IPS-15b (cell line): ENCODE measurements at regions not wholly inside any gene's neighbourhood (a gene's known extent, or its start where the extent isn't known, plus 50 kb on each side); places are given as distances from the start of the nearest gene placed in this dataset.
"Not testable (repeated sequence)": the region's sequence is repeated elsewhere in the genome, so short reads cannot be mapped to it uniquely, and the experiment has no call there.

Experiments used
- H3K27me3 ChIP-seq: one replicate; pipeline ENCODE4 v1.6.1; 2013; ENCODE audit warnings: low read length; ENCODE audit not compliant: control insufficient read depth, insufficient read depth
- H3K36me3 ChIP-seq: one replicate; pipeline ENCODE4 v1.6.1; 2013; ENCODE audit warnings: low read length; ENCODE audit not compliant: control insufficient read depth, insufficient read depth
- H3K4me1 ChIP-seq: one replicate; pipeline ENCODE4 v1.6.1; 2013; ENCODE audit warnings: mild to moderate bottlenecking, low read length; ENCODE audit not compliant: control insufficient read depth, insufficient read depth
- H3K4me3 ChIP-seq: one replicate; pipeline ENCODE4 v1.5.1; 2013; ENCODE audit warnings: low read depth, low read length
- H3K9ac ChIP-seq: one replicate; pipeline ENCODE4 v1.6.1; 2013; ENCODE audit warnings: low read depth, mild to moderate bottlenecking, low read length
- H3K9me3 ChIP-seq: one replicate; pipeline ENCODE4 v1.6.1; 2013; ENCODE audit warnings: mild to moderate bottlenecking, low read length; ENCODE audit not compliant: control insufficient read depth, insufficient read depth

GRCh38 chr14:70269582-70269981 lies 80.8 kb upstream of the SLC8A3 start:
- H3K9ac ChIP-seq = no peak overlapping the region
- no peaks in the 10 kb centered on the region for H3K9me3 ChIP-seq
- no peaks in the 10 kb centered on the region for H3K27me3 ChIP-seq
- no peaks in the 10 kb centered on the region for H3K36me3 ChIP-seq
- no peaks in the 10 kb centered on the region for H3K4me1 ChIP-seq
- no peak overlapping the region for H3K4me3 ChIP-seq

GRCh38 chr14:70268760-70269159 lies 80.0 kb upstream of the SLC8A3 start:
- no peaks in the 10 kb centered on the region for H3K27me3 ChIP-seq
- no peaks in the 10 kb centered on the region for H3K4me1 ChIP-seq
- H3K9ac ChIP-seq = no peak overlapping the region
- no peaks in the 10 kb centered on the region for H3K9me3 ChIP-seq
- H3K4me3 ChIP-seq = no peak overlapping the region
- H3K36me3 ChIP-seq = no peaks in the 10 kb centered on the region

GRCh38 chr14:70266157-70266556 lies 77.4 kb upstream of the SLC8A3 start:
- Histone ChIP-seq H3K4me1 (no peaks in the 10 kb centered on the region), H3K4me3 (no peak overlapping the region), H3K9me3 (no peaks in the 10 kb centered on the region), H3K9ac (no peak overlapping the region), H3K36me3 (no peaks in the 10 kb centered on the region), H3K27me3 (no peaks in the 10 kb centered on the region)

GRCh38 chr14:70265422-70265821 lies 76.7 kb upstream of the SLC8A3 start:
- H3K27me3 ChIP-seq = no peaks in the 10 kb centered on the region
- no peaks in the 10 kb centered on the region for H3K9me3 ChIP-seq
- no peak overlapping the region for H3K9ac ChIP-seq
- H3K4me1 ChIP-seq = no peaks in the 10 kb centered on the region
- no peak overlapping the region for H3K4me3 ChIP-seq
- H3K36me3 ChIP-seq = no peaks in the 10 kb centered on the region

- Histone ChIP-seq H3K9me3 (no peaks in the 10 kb centered on the region), H3K4me1 (peaks cover 5% of the 10 kb centered on the region), H3K27me3 (no peaks in the 10 kb centered on the region), H3K4me3 (no peak overlapping the region), H3K9ac (no peak overlapping the region), H3K36me3 (no peaks in the 10 kb centered on the region)
Observed at GRCh38 chr14:70259420-70259819, 70.7 kb upstream of the SLC8A3 start.

- no peaks in the 10 kb centered on the region for H3K9me3 ChIP-seq
- H3K27me3 ChIP-seq = no peaks in the 10 kb centered on the region
- no peaks in the 10 kb centered on the region for H3K36me3 ChIP-seq
- no peak overlapping the region for H3K9ac ChIP-seq
- no peak overlapping the region for H3K4me3 ChIP-seq
- peaks cover 5% of the 10 kb centered on the region for H3K4me1 ChIP-seq
Observed at GRCh38 chr14:70257526-70257925, 68.8 kb upstream of the SLC8A3 start.

- H3K9ac ChIP-seq = no peak overlapping the region
- no peaks in the 10 kb centered on the region for H3K36me3 ChIP-seq
- no peaks in the 10 kb centered on the region for H3K27me3 ChIP-seq
- peak overlapping the region; percentile 9 for H3K4me3 ChIP-seq
- H3K4me1 ChIP-seq = peaks cover 5% of the 10 kb centered on the region
- H3K9me3 ChIP-seq = no peaks in the 10 kb centered on the region
Observed at GRCh38 chr14:70256601-70257000, 67.8 kb upstream of the SLC8A3 start.

GRCh38 chr14:70255071-70256057 lies 66.6 kb upstream of the SLC8A3 start:
- not testable (repeated sequence) for H3K36me3 ChIP-seq, H3K9ac ChIP-seq, H3K27me3 ChIP-seq, H3K4me1 ChIP-seq, H3K9me3 ChIP-seq
- peak overlapping the region; percentile 45 for H3K4me3 ChIP-seq

- no peaks in the 10 kb centered on the region for H3K27me3 ChIP-seq
- no peaks in the 10 kb centered on the region for H3K36me3 ChIP-seq
- H3K9me3 ChIP-seq = no peaks in the 10 kb centered on the region
- peak overlapping the region; percentile 43 for H3K4me3 ChIP-seq
- H3K4me1 ChIP-seq = peaks cover 10% of the 10 kb centered on the region
- H3K9ac ChIP-seq = peak overlapping the region; percentile 47
Observed at GRCh38 chr14:70254476-70254961, 65.8 kb upstream of the SLC8A3 start.

- not testable (repeated sequence) for H3K36me3 ChIP-seq, H3K9ac ChIP-seq, H3K4me1 ChIP-seq, H3K27me3 ChIP-seq, H3K4me3 ChIP-seq, H3K9me3 ChIP-seq
Observed at GRCh38 chr14:70253547-70253946, 64.8 kb upstream of the SLC8A3 start.

GRCh38 chr14:70245026-70245425 lies 56.3 kb upstream of the SLC8A3 start:
- no peak overlapping the region for H3K9ac ChIP-seq
- H3K9me3 ChIP-seq = no peaks in the 10 kb centered on the region
- no peak overlapping the region for H3K4me3 ChIP-seq
- H3K27me3 ChIP-seq = no peaks in the 10 kb centered on the region
- no peaks in the 10 kb centered on the region for H3K36me3 ChIP-seq
- H3K4me1 ChIP-seq = peaks cover 2% of the 10 kb centered on the region

- Histone ChIP-seq H3K27me3 (peaks cover 3% of the 10 kb centered on the region), H3K36me3 (no peaks in the 10 kb centered on the region), H3K4me3 (no peak overlapping the region), H3K4me1 (no peaks in the 10 kb centered on the region), H3K9me3 (no peaks in the 10 kb centered on the region), H3K9ac (no peak overlapping the region)
Observed at GRCh38 chr14:70239802-70240201, 51.1 kb upstream of the SLC8A3 start.
